H9 (cell line): ENCODE measurements at regions not wholly inside any gene's neighbourhood (a gene's known extent, or its start where the extent isn't known, plus 50 kb on each side); places are given as distances from the start of the nearest gene placed in this dataset.

Source experiments
- DNase-seq: peaks from one replicate; pipeline ENCODE4 v3.0.0-alpha.2; 2017
- H2AFZ ChIP-seq: one replicate; pipeline ENCODE4 v1.6.1; 2013; ENCODE audit warnings: mild to moderate bottlenecking, low read length, control low read depth, moderate library complexity
- H2AK5ac ChIP-seq: 2 replicates; pipeline ENCODE4 v1.6.1; 2013; ENCODE audit warnings: low read length, control low read depth, mixed read lengths; ENCODE audit not compliant: insufficient read length
- H2BK120ac ChIP-seq: one replicate; pipeline ENCODE4 v1.6.1; 2013; ENCODE audit warnings: low read depth, mild to moderate bottlenecking, low read length, control low read depth, inconsistent platforms; ENCODE audit not compliant: poor library complexity, severe bottlenecking
- H2BK12ac ChIP-seq: 2 replicates; pipeline ENCODE4 v1.6.1; 2013; ENCODE audit warnings: low read length, control low read depth, mixed read lengths, low read depth; ENCODE audit not compliant: insufficient read length
- H2BK15ac ChIP-seq: 2 replicates; pipeline ENCODE4 v1.6.1; 2013; ENCODE audit warnings: low read depth, low read length, control low read depth
- H2BK20ac ChIP-seq: one replicate; pipeline ENCODE4 v1.6.1; 2013; ENCODE audit warnings: low read depth, mild to moderate bottlenecking, low read length, control low read depth, inconsistent platforms; ENCODE audit not compliant: poor library complexity, severe bottlenecking
- H2BK5ac ChIP-seq: 2 replicates; pipeline ENCODE4 v1.6.1; 2013; ENCODE audit warnings: low read length, control low read depth, mixed read lengths; ENCODE audit not compliant: insufficient read length
- H3K14ac ChIP-seq: 2 replicates; pipeline ENCODE4 v1.6.1; 2013; ENCODE audit warnings: low read length, control low read depth; ENCODE audit not compliant: insufficient read depth
- H3K18ac ChIP-seq: 2 replicates; pipeline ENCODE4 v1.6.1; 2013; ENCODE audit warnings: low read depth, mild to moderate bottlenecking, mixed read lengths, low read length, control low read depth; ENCODE audit not compliant: insufficient read length
- H3K23ac ChIP-seq: 2 replicates; pipeline ENCODE4 v1.6.1; 2013; ENCODE audit warnings: low read length, control low read depth, mixed read lengths, low read depth; ENCODE audit not compliant: insufficient read length
- H3K23me2 ChIP-seq: 2 replicates; pipeline ENCODE4 v1.6.1; 2013; ENCODE audit warnings: low read depth, mild to moderate bottlenecking, mixed read lengths, low read length, control low read depth; ENCODE audit not compliant: insufficient read length, poor library complexity, severe bottlenecking
- H3K27ac ChIP-seq: 2 replicates; pipeline ENCODE4 v1.5.1; 2013; ENCODE audit warnings: low read length, control low read depth, mixed read lengths, low read depth; ENCODE audit not compliant: insufficient read length
- H3K27me3 ChIP-seq: 2 replicates; pipeline ENCODE4 v1.6.1; 2013; ENCODE audit warnings: low read length, control low read depth, inconsistent platforms; ENCODE audit not compliant: insufficient read depth
- H3K4ac ChIP-seq: 2 replicates; pipeline ENCODE4 v1.6.1; 2013; ENCODE audit warnings: low read depth, mild to moderate bottlenecking, control low read depth, inconsistent platforms, low read length, moderate library complexity
- H3K4me1 ChIP-seq: 2 replicates; pipeline ENCODE4 v1.6.1; 2013; ENCODE audit warnings: low read length, control low read depth, inconsistent platforms; ENCODE audit not compliant: insufficient read depth
- H3K4me2 ChIP-seq: 2 replicates; pipeline ENCODE4 v1.6.1; 2013; ENCODE audit warnings: low read length, control low read depth, mixed read lengths; ENCODE audit not compliant: insufficient read length, insufficient read depth
- H3K56ac ChIP-seq: 2 replicates; pipeline ENCODE4 v1.6.1; 2013; ENCODE audit warnings: low read depth, mild to moderate bottlenecking, mixed read lengths, low read length, control low read depth; ENCODE audit not compliant: insufficient read length
- H3K79me1 ChIP-seq: 2 replicates; pipeline ENCODE4 v1.6.1; 2013; ENCODE audit warnings: low read depth, mild to moderate bottlenecking, moderate library complexity, low read length, control low read depth, inconsistent platforms; ENCODE audit not compliant: insufficient read depth, poor library complexity, severe bottlenecking
- H3K79me2 ChIP-seq: 2 replicates; pipeline ENCODE4 v1.6.1; 2013; ENCODE audit warnings: low read length, control low read depth, inconsistent platforms; ENCODE audit not compliant: insufficient read depth
- H3K9ac ChIP-seq: 2 replicates; pipeline ENCODE4 v1.6.1; 2013; ENCODE audit warnings: low read length, control low read depth, mixed read lengths; ENCODE audit not compliant: insufficient read length; ENCODE audit errors: extremely low read depth
- H3K9me3 ChIP-seq: one replicate; pipeline ENCODE4 v1.6.1; 2013; ENCODE audit warnings: low read depth, low read length, inconsistent platforms; ENCODE audit not compliant: control insufficient read depth
- H3T11ph ChIP-seq: one replicate; pipeline ENCODE4 v1.6.1; 2013; ENCODE audit warnings: mild to moderate bottlenecking, low read length, control low read depth, inconsistent platforms
- H4K20me1 ChIP-seq: one replicate; pipeline ENCODE4 v1.6.1; 2013; ENCODE audit not compliant: control insufficient read depth, insufficient read length, insufficient read depth
- H4K5ac ChIP-seq: 2 replicates; pipeline ENCODE4 v1.6.1; 2013; ENCODE audit warnings: low read depth, mild to moderate bottlenecking, mixed read lengths, low read length, control low read depth; ENCODE audit not compliant: insufficient read length
- H4K8ac ChIP-seq: replicated peaks from 2 replicates; pipeline ENCODE4 v1.6.1; 2013; ENCODE audit warnings: low read length, control low read depth, mixed read lengths, low read depth; ENCODE audit not compliant: insufficient read length
- H4K91ac ChIP-seq: 2 replicates; pipeline ENCODE4 v1.6.1; 2013; ENCODE audit warnings: low read depth, mild to moderate bottlenecking, moderate library complexity, mixed read lengths, low read length, control low read depth; ENCODE audit not compliant: insufficient read length
- H3K27ac Mint-ChIP-seq, 3 experiments: 2 replicates in 2 of 3; 3 replicates in 1 of 3; pipeline ENCODE4 v1.8.0; 2020 to 2021; ENCODE audit warnings: mixed read lengths in 3 of 3, mild to moderate bottlenecking in 1 of 3, moderate library complexity in 1 of 3
- H3K27me3 Mint-ChIP-seq: 2 replicates; pipeline ENCODE4 v1.8.0; 2021; ENCODE audit warnings: low read depth, mild to moderate bottlenecking, moderate library complexity, mixed read lengths
- H3K36me3 Mint-ChIP-seq, 3 experiments: 2 replicates in 2 of 3; 3 replicates in 1 of 3; pipeline ENCODE4 v1.8.0; 2020 to 2021; ENCODE audit warnings: low read depth in 3 of 3, mixed read lengths in 3 of 3; ENCODE audit not compliant: insufficient read depth in 1 of 3
- H3K4me1 Mint-ChIP-seq, 2 experiments: 2 replicates each; pipeline ENCODE4 v1.8.0; 2020; ENCODE audit warnings: mixed read lengths in 2 of 2
- H3K4me3 Mint-ChIP-seq, 2 experiments: 2 replicates in 1 of 2; 3 replicates in 1 of 2; pipeline ENCODE4 v1.8.0; 2020 to 2021; ENCODE audit warnings: mild to moderate bottlenecking in 2 of 2, mixed read lengths in 2 of 2, moderate library complexity in 1 of 2
- H3K9me3 Mint-ChIP-seq, 2 experiments: 2 replicates in 1 of 2; 3 replicates in 1 of 2; pipeline ENCODE4 v1.8.0; 2020; ENCODE audit warnings: mild to moderate bottlenecking in 2 of 2, mixed read lengths in 2 of 2, moderate library complexity in 1 of 2
- WGBS: extraction: QIAGEN DNeasy Blood & Tissue Kit; methylation state at CpG from one replicate; pipeline ENCODE4 v1.1.7; 2013; ENCODE audit warnings: missing lambda C conversion rate, low lambda C conversion rate, mixed read lengths; ENCODE audit not compliant: insufficient read length; ENCODE audit errors: extremely low coverage; 5-methylcytosine and 5-hydroxymethylcytosine counted together
- TF ChIP-seq, protein P1 (sequence below): fragments of 200-600 bp; sonication (generic); conservative IDR thresholded peaks from 3 replicates; pipeline ENCODE4 v1.8.0; 2021; ENCODE audit warnings: antibody characterized with exemption, mild to moderate bottlenecking

DNA sequence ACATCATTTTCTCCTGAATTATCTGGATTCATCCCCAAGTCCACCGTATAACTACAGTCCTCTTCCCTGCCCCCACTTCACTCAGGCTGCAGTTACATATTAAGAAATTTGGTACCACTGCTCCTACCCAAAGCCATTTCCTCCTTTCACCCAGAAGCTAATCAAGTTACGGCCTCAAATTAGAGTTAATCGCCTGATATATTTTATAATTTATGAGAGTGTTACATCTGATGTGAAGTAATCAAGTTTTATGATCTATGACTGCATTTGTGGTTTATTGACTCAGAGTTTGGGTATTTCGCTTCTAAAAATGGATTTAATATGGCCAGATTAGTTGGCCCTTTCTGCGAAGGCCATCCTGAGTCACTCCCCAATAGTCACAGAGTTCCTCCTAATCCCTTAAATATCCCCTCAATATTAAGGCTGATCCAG, 223.6 kb upstream of the KIF2A start:
- Histone ChIP-seq H3K9ac (no peak overlapping the region), H3K23ac (no peak overlapping the region), H3T11ph (no peak overlapping the region), H3K4me2 (no peak overlapping the region), H2BK120ac (no peak overlapping the region), H3K4ac (no peak overlapping the region), H2AFZ (no peak overlapping the region), H4K5ac (no peak overlapping the region), H3K56ac (no peak overlapping the region), H3K4me1 (peaks cover 7% of the 10 kb centered on the region; the same call in 1 of the 2 replicates), H4K20me1 (no peaks in the 10 kb centered on the region), H4K91ac (no peak overlapping the region), H2BK15ac (no peak overlapping the region), H3K18ac (no peak overlapping the region), H3K79me1 (no peaks in the 10 kb centered on the region), H2BK12ac (no peak overlapping the region), H3K9me3 (no peaks in the 10 kb centered on the region), H3K27ac (no peak overlapping the region), H3K14ac (no peak overlapping the region), H3K79me2 (no peaks in the 10 kb centered on the region), H3K23me2 (no peaks in the 10 kb centered on the region), H3K27me3 (no peaks in the 10 kb centered on the region), H2BK5ac (no peak overlapping the region), H2AK5ac (no peak overlapping the region), H4K8ac (no peak overlapping the region), H2BK20ac (no peak overlapping the region)
- no peaks in the 10 kb centered on the region for H3K9me3 Mint-ChIP-seq
- H3K36me3 Mint-ChIP-seq: 0 out of 7 replicates have a peak, but pooled peaks cover 0 to 3% (median 0%) of the 10 kb centered on the region in 3 experiments
- peaks cover 29% of the 10 kb centered on the region in 2 experiments for H3K4me1 Mint-ChIP-seq
- H3K27ac Mint-ChIP-seq: no peak overlapping the region
- TF ChIP-seq, protein P1, sequence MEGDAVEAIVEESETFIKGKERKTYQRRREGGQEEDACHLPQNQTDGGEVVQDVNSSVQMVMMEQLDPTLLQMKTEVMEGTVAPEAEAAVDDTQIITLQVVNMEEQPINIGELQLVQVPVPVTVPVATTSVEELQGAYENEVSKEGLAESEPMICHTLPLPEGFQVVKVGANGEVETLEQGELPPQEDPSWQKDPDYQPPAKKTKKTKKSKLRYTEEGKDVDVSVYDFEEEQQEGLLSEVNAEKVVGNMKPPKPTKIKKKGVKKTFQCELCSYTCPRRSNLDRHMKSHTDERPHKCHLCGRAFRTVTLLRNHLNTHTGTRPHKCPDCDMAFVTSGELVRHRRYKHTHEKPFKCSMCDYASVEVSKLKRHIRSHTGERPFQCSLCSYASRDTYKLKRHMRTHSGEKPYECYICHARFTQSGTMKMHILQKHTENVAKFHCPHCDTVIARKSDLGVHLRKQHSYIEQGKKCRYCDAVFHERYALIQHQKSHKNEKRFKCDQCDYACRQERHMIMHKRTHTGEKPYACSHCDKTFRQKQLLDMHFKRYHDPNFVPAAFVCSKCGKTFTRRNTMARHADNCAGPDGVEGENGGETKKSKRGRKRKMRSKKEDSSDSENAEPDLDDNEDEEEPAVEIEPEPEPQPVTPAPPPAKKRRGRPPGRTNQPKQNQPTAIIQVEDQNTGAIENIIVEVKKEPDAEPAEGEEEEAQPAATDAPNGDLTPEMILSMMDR: no peak
- no peak for DNase-seq
- WGBS: no CpG with 5 or more reads among the region's 5 CpGs
- H3K4me3 Mint-ChIP-seq: no peak overlapping the region
- H3K27me3 Mint-ChIP-seq: no peaks in the 10 kb centered on the region
